Globus pallidus (tissue), 1 donor: ENCODE measurements at regions not wholly inside any gene's neighbourhood (a gene's known extent, or its start where the extent isn't known, plus 50 kb on each side); places are given as distances from the start of the nearest gene placed in this dataset.
"Not testable (repeated sequence)": the region's sequence is repeated elsewhere in the genome, so short reads cannot be mapped to it uniquely, and the experiment has no call there.

Source experiments
- DNase-seq: peaks from one replicate; pipeline ENCODE4 v3.0.0-alpha.2; 2015; ENCODE audit warnings: low spot score

GRCh38 chr6:156191895-156192294, 585.3 kb upstream of the ARID1B start:
- no peak for DNase-seq

DNA sequence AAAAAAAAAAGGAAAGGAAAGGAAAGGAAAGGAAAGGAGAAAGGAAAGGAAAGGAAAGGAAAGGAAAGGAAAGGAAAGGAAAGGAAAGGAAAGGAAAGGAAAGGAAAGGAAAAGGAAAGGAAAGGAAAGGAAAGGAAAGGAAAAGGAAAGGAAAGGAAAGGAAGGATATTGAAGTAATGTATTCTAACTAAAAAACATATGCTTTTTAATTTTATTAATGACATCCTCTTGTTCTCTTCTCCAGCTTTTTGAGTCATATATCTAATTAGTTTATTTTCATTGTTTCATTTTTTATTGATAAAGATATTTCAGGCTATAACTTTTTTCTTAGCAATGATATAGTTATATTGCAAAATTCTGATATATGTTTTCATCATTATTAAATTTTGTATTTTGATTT, 585.8 kb upstream of the ARID1B start:
- not testable (repeated sequence) for DNase-seq

GRCh38 chr6:156190270-156190669, 586.9 kb upstream of the ARID1B start:
- no peak for DNase-seq

DNA sequence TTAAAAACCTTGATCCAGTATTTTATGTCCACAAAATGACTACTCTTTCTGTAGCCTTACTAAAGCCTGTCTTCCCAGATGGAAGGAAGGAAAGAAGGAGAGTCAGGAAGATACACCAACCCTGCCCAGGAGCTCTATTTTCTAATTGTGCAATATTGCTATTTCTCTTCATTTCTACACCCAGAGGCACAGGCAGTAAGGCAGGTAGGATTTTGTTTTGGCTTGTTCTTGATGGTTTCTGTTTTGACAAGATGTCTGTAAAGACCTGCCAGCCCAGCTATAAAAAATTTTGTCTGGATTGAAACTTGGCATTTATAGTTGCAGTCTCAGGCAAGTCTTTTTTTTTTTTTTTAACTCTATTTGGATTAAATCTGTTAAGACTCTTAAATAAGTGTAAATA, 587.5 kb upstream of the ARID1B start:
- no peak for DNase-seq

GRCh38 chr6:156189195-156189594, 588.0 kb upstream of the ARID1B start:
- DNase-seq = no peak

- DNase-seq = no peak
Observed at GRCh38 chr6:156185113-156185512, 592.1 kb upstream of the ARID1B start.

- DNase-seq = no peak
Observed at GRCh38 chr6:156183678-156184077, 593.5 kb upstream of the ARID1B start.

DNA sequence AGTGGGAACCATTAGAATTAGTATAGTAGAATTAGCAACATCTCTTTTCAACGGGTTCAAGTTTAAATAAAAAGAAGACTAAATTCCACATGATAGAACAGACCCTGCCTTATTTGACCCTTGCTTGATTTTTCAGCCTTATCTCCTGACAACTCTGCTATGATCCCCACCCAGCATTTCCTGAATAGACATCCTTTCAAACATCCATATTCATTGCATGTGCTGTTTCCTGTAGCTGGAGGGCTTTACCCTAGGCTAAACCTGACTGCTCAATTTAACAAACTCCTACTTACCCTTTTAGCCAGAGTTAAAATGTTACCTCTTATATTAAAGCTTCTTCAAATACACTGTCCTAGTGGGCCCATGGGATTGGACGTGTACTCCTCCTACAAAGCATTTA, 594.8 kb upstream of the ARID1B start:
- no peak for DNase-seq

GRCh38 chr6:156181506-156181905, 595.7 kb upstream of the ARID1B start:
- DNase-seq = no peak

GRCh38 chr6:156175971-156176421, 601.2 kb upstream of the ARID1B start:
- peak; percentile 16 for DNase-seq

GRCh38 chr6:156175433-156175832, 601.7 kb upstream of the ARID1B start:
- no peak for DNase-seq

DNA sequence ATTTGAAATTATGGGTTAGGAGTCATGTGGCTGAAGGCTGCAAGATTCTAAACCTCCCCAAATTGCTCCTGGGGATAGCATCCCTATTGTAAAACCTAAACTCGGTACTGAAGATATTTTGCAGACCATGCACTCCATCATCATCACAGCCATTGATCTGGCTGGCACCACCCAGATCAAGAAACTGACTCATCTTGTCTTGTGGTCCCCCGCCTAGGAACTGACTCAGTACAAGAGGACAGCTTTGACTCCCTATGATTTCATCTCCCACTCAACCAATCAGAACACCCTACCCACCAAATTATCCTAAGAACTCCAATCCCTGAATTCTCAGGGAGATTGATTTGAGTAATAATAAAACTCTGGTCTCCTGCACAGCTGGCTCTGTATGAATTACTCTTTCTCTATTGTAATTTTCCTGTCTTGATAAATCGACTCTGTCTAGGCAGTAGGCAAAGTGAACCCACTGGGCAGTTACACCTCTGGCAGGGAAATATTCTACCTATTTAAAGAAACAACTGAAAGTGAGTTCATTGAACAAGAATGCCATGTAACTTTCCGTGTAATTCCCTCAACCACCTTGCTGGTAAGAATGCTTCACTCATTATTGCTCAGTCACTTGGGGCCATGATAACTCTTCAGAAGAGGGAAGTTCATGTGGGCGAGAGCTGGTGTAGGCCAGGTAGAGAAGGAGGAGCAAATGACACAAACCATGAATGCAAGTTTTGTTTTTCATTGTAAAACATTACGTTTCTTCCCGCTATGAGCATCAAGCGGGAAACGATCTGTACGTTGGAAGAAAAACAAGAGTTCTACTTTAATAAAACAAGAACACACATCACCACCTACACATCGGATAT, 602.9 kb upstream of the ARID1B start:
- DNase-seq = no peak

GRCh38 chr6:156169371-156169770, 607.8 kb upstream of the ARID1B start:
- DNase-seq = no peak

DNA sequence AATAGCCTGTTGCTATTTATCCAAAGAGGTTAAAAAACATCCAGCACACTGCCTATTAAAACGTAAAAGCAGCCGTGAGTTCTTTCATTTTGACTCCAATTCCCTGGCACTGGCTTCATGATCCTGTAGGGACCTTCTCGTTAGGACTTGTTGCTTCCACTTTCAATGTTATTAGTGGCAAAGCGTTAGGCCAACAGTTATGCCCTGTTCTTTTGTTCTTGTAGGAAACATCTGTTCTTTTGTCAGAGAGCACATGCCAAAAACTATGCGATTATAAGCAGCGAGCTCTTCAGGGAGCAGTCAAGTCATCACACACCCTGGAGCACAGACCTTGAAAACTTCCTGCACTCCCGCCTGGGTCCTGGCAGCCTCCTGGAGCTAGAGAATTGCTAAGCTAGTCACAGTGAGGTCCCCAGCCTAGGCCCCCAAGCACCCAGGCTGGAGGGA, 609.5 kb upstream of the ARID1B start:
- no peak for DNase-seq

GRCh38 chr6:156167016-156167624, 610.1 kb upstream of the ARID1B start:
- no peak for DNase-seq

- no peak for DNase-seq
Observed at GRCh38 chr6:156166093-156166492, 611.1 kb upstream of the ARID1B start.

- DNase-seq = no peak
Observed at GRCh38 chr6:156164701-156165452, 612.3 kb upstream of the ARID1B start.

- DNase-seq = no peak
Observed at GRCh38 chr6:156163311-156163710, 613.9 kb upstream of the ARID1B start.

- DNase-seq = no peak
Observed at GRCh38 chr6:156161471-156161870, 615.7 kb upstream of the ARID1B start.

GRCh38 chr6:156160795-156161165, 616.4 kb upstream of the ARID1B start:
- DNase-seq = no peak

- DNase-seq = no peak
Observed at GRCh38 chr6:156160007-156160794, 617.0 kb upstream of the ARID1B start.

DNA sequence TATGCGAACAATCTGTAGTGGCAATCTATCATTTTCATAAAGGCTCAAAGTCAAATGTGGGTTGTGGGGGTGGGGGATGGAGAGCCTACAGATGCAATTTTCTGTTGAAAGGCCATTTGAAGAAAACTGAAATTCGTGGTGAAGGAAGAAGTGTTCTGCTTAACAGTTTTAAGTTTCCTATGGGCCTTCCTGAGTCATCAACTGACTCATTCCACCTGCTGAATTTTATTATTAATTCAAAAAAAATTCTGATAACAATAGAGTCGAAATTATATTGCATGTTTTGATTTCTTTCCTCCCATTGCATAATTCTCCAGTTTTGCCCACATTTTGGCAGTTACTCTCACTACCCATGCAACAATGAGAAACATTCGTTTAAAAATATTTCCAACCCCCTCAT, 622.3 kb upstream of the ARID1B start:
- DNase-seq = no peak
